Fibroblast of the aortic adventitia (primary cell): ENCODE measurements at regions not wholly inside any gene's neighbourhood (a gene's known extent, or its start where the extent isn't known, plus 50 kb on each side); places are given as distances from the start of the nearest gene placed in this dataset.
"Not testable (repeated sequence)": the region's sequence is repeated elsewhere in the genome, so short reads cannot be mapped to it uniquely, and the experiment has no call there.

Experiments
- DNase-seq: peaks from one replicate; pipeline ENCODE4 v3.0.0-alpha.2; 2010; ENCODE audit warnings: low read depth
- H3K4me3 ChIP-seq: 2 replicates; pipeline ENCODE4 v1.5.1; 2011; ENCODE audit warnings: low read depth, mild to moderate bottlenecking, control low read depth, low read length, moderate library complexity
- CTCF ChIP-seq: IDR thresholded peaks from 2 replicates; pipeline ENCODE4 v1.5.1; 2011; ENCODE audit warnings: mild to moderate bottlenecking, low read length, control low read depth, inconsistent platforms; ENCODE audit not compliant: insufficient read depth

- DNase-seq = no peak
- H3K4me3 ChIP-seq = no peak overlapping the region
- TF ChIP-seq CTCF = no peak
Observed at GRCh38 chr5:114903767-114904166, 265.9 kb downstream of the TRIM36 start.

GRCh38 chr5:114898602-114899001 is 271.1 kb downstream of the TRIM36 start:
- DNase-seq = no peak
- no peak for TF ChIP-seq CTCF
- no peak overlapping the region for H3K4me3 ChIP-seq

- no peak for TF ChIP-seq CTCF
- no peak for DNase-seq
- H3K4me3 ChIP-seq = no peak overlapping the region
Observed at GRCh38 chr5:114883675-114884074, 286.0 kb downstream of the TRIM36 start.

- DNase-seq = no peak
- no peak overlapping the region for H3K4me3 ChIP-seq
- no peak for TF ChIP-seq CTCF
Observed at GRCh38 chr5:114859438-114859735, 310.3 kb downstream of the TRIM36 start.

- no peak for DNase-seq
- H3K4me3 ChIP-seq = no peak overlapping the region
- no peak for TF ChIP-seq CTCF
Observed at GRCh38 chr5:114858665-114859437, 310.9 kb downstream of the TRIM36 start.

- H3K4me3 ChIP-seq = no peak overlapping the region
- no peak for DNase-seq
- no peak for TF ChIP-seq CTCF
Observed at GRCh38 chr5:114857941-114858551, 311.7 kb downstream of the TRIM36 start.

GRCh38 chr5:114844711-114845110 is 325.0 kb downstream of the TRIM36 start:
- DNase-seq = not testable (repeated sequence)

More at GRCh38 chr5:114844711-114845110, 325.0 kb downstream of the TRIM36 start:
- not testable (repeated sequence) for H3K4me3 ChIP-seq
